22Rv1 (cell line): ENCODE measurements at regions not wholly inside any gene's neighbourhood (a gene's known extent, or its start where the extent isn't known, plus 50 kb on each side); places are given as distances from the start of the nearest gene placed in this dataset.

Source experiments
- H3K27ac ChIP-seq: fragments of 450-650 bp; 2 replicates; pipeline ENCODE4 v1.5.1; 2017
- CTCF ChIP-seq: fragments of 450-650 bp; IDR thresholded peaks from 2 replicates; pipeline ENCODE4 v1.5.1; 2017; ENCODE audit warnings: mild to moderate bottlenecking
- ZFX ChIP-seq: fragments of 450-650 bp; IDR thresholded peaks from 2 replicates; pipeline ENCODE4 v1.6.1; 2017; ENCODE audit warnings: antibody characterized with exemption, borderline replicate concordance

GRCh38 chr15:97319291-97319690 lies 641.2 kb upstream of the ARRDC4 start:
- TF ChIP-seq CTCF, result no peak
- no peak overlapping the region for H3K27ac ChIP-seq

DNA sequence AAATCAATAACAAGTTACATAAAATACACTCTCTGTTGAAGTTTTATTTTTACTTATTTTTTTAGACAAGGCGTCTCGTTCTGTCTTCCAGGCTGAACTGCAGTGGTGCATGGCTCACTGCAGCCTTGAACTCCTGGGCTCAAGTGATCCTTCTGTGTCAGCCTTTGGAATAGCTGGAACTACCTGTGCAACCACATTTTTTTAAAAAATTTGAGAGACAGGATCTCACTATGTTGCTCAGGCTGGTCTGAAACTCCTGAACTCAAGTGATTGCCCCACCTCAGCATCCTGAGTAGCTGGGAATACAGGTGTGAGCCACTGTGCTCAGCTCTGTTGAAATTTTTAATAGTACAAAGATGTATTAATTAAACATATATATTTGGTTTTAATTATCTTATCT lies 614.3 kb upstream of the ARRDC4 start:
- no peak for TF ChIP-seq ZFX
- TF ChIP-seq CTCF, result no peak
- H3K27ac ChIP-seq, result no peak overlapping the region

- H3K27ac ChIP-seq, result no peak overlapping the region
- TF ChIP-seq CTCF (no peak), ZFX (no peak)
These were observed 609.7 kb upstream of the ARRDC4 start for GRCh38 chr15:97350813-97351212.

DNA sequence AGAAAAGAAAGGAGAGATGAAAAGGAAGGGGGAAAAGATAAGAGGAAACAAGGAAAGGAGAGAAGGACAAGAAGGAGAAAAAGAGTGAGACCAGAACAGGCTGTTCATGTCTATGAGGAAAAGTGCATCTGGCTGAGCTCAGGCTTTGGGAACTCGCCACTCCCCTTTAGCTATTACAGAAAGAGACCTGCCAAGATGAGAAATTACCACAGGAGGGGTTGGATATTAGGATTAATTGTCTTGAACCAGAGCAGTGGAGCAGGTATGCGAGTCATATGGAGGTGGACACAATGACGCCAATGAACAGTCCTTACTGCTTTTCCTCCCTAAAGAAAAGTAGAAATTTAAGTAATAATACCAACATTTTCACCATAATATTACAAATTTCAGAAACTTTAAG lies 577.0 kb upstream of the ARRDC4 start:
- TF ChIP-seq ZFX, result no peak
- H3K27ac ChIP-seq, result no peak overlapping the region

DNA sequence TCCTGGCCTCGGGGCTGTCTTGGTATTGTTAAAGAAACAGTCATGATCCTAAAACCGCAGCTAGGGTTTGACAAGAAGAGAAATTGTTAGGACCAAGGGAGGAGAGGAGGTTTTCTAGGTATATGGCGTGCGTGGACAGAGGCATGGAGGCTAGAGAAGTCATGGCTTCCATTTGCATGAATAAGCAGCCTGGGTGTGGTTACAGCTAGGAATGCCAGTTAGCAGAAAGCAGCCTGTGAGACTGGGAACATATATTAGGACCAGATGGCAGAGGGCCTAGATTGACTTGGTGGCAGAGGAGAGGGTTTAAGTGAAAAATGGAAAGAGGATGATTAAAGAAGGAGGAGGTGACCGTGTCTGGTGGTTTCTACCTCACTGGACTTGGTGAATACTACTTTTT lies 573.6 kb upstream of the ARRDC4 start:
- TF ChIP-seq ZFX (no peak), CTCF (no peak)
- no peak overlapping the region for H3K27ac ChIP-seq

DNA sequence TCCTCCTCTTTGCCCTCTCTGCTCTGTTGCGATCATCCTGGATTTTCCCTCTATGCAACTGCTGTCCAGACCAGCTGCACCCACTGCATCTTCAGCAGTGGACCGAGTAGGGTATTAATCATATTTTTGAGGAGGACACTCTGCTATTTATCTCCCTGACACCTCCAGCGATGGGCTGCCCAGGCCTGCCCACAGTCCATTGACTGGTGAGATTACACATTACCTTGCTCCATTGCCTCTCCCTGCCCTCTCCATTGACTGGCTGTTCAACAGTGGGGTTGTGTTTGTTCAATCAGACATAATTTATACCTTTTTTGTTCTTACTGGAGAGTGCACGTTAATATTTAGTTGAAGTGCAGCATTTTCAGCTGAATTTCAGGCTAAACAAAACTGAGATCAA lies 559.3 kb upstream of the ARRDC4 start:
- TF ChIP-seq CTCF, result no peak
- TF ChIP-seq ZFX, result no peak
- no peak overlapping the region for H3K27ac ChIP-seq

GRCh38 chr15:97401970-97402369 lies 558.5 kb upstream of the ARRDC4 start:
- TF ChIP-seq ZFX (no peak), CTCF (no peak)
- no peak overlapping the region for H3K27ac ChIP-seq

DNA sequence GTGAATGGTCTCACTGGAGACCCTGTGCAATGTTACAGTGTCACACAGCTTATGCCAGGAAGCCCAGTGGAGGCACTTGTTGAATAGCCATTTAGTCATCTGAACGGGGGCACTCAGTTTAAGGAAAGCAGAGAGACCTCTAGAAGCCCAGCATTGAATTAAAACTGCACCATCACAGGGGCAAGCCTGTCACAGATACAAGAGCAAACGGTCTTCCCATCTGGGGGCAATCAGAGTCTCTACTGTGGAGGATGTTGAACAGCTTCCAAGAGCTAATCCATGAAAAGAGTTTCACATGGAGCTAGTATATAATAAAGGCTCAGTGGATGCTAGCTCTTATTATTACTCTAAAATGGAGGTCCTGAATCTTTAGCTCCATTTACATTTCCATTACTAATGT lies 553.7 kb upstream of the ARRDC4 start:
- TF ChIP-seq CTCF, result no peak
- no peak overlapping the region for H3K27ac ChIP-seq
